ENCODE measurements at regions not wholly inside any gene's neighbourhood (a gene's known extent, or its start where the extent isn't known, plus 50 kb on each side); places are given as distances from the start of the nearest gene placed in this dataset.

- H3K23ac ChIP-seq (ENCODE audit: low read depth, low read length, poor library complexity), result no peak overlapping the region
- H3K27me3 ChIP-seq (ENCODE audit: control insufficient read depth in 3 of 3, insufficient read depth in 3 of 3, low read depth in 1 of 3, low read length in 3 of 3), result no peaks in the 10 kb centered on the region
- no peaks in the 10 kb centered on the region for H3K79me1 ChIP-seq (ENCODE audit: low read depth, low read length)
- H3K4me2 ChIP-seq (ENCODE audit: insufficient read depth, low read length, poor library complexity, severe bottlenecking), result peak overlapping the region; percentile 23
- no peak overlapping the region for H3K4ac ChIP-seq (ENCODE audit: low read length)
- no peak overlapping the region for H2BK5ac ChIP-seq (ENCODE audit: low read length)
- H4K91ac ChIP-seq (ENCODE audit: low read depth, low read length, poor library complexity), result no peak overlapping the region
- peak overlapping the region; percentile 12 for H2AFZ ChIP-seq (ENCODE audit: low read length)
- no peak overlapping the region for H2BK120ac ChIP-seq (ENCODE audit: low read depth, low read length)
- H3K9ac ChIP-seq (ENCODE audit: low read depth, low read length, poor library complexity), result no peak overlapping the region
- no peak overlapping the region for H2AK5ac ChIP-seq (ENCODE audit: low read depth, low read length)
- no peak overlapping the region for H2BK15ac ChIP-seq (ENCODE audit: low read length)
- no peak for DNase-seq (ENCODE audit: low spot score)
- no peak overlapping the region for H4K8ac ChIP-seq (ENCODE audit: low read depth, low read length)
- H3K27ac ChIP-seq (replicated peaks; ENCODE audit: low read length), result peak overlapping the region; percentile 68
- peaks cover 0 to 4% of the 10 kb centered on the region in 2 donors for H3K4me1 ChIP-seq (ENCODE audit: control insufficient read depth in 2 of 2, insufficient read depth in 1 of 2, low read depth in 1 of 2, low read length in 2 of 2)
- no CpG with 5 or more reads among the region's 2 CpGs for WGBS, 2 donors (ENCODE audit: extremely low coverage in 2 of 2, insufficient read length in 2 of 2, insufficient replicate concordance in 1 of 2)
- no peaks in the 10 kb centered on the region for H3K36me3 ChIP-seq (replicated peaks in 1 of 2; ENCODE audit: control insufficient read depth in 2 of 2, insufficient read depth in 2 of 2, low read length in 2 of 2)
- no peaks in the 10 kb centered on the region for H3K9me3 ChIP-seq (replicated peaks in 1 of 2; ENCODE audit: control insufficient read depth in 2 of 2, insufficient read depth in 1 of 2, low read depth in 1 of 2, low read length in 2 of 2)
- no peak overlapping the region for H3K14ac ChIP-seq (ENCODE audit: low read length)
- H3K18ac ChIP-seq (ENCODE audit: low read length), result no peak overlapping the region
- no peak overlapping the region for H3K4me3 ChIP-seq (ENCODE audit: low read length in 2 of 2)
- H2BK12ac ChIP-seq (ENCODE audit: low read length), result no peak overlapping the region
These were observed 138.0 kb upstream of the CPNE8 start for GRCh38 chr12:39043424-39043822.

GRCh38 chr12:39040275-39040674, 134.9 kb upstream of the CPNE8 start:
- Histone ChIP-seq H3K4me2 (ENCODE audit: insufficient read depth, low read length, poor library complexity, severe bottlenecking) (no peak overlapping the region), H4K91ac (ENCODE audit: low read depth, low read length, poor library complexity) (no peak overlapping the region), H4K8ac (ENCODE audit: low read depth, low read length) (no peak overlapping the region), H3K4me3 (ENCODE audit: low read length in 2 of 2) (no peak overlapping the region), H3K9me3 (replicated peaks in 1 of 2; ENCODE audit: control insufficient read depth in 2 of 2, insufficient read depth in 1 of 2, low read depth in 1 of 2, low read length in 2 of 2) (no peaks in the 10 kb centered on the region), H3K27me3 (ENCODE audit: control insufficient read depth in 3 of 3, insufficient read depth in 3 of 3, low read depth in 1 of 3, low read length in 3 of 3) (no peaks in the 10 kb centered on the region), H3K18ac (ENCODE audit: low read length) (no peak overlapping the region), H3K9ac (ENCODE audit: low read depth, low read length, poor library complexity) (no peak overlapping the region), H3K4me1 (ENCODE audit: control insufficient read depth in 2 of 2, insufficient read depth in 1 of 2, low read depth in 1 of 2, low read length in 2 of 2) (peaks cover 0 to 4% of the 10 kb centered on the region in 2 donors), H3K79me1 (ENCODE audit: low read depth, low read length) (no peaks in the 10 kb centered on the region), H3K36me3 (replicated peaks in 1 of 2; ENCODE audit: control insufficient read depth in 2 of 2, insufficient read depth in 2 of 2, low read length in 2 of 2) (no peaks in the 10 kb centered on the region), H2BK12ac (ENCODE audit: low read length) (no peak overlapping the region), H2BK120ac (ENCODE audit: low read depth, low read length) (no peak overlapping the region), H3K14ac (ENCODE audit: low read length) (no peak overlapping the region), H3K4ac (ENCODE audit: low read length) (no peak overlapping the region), H3K23ac (ENCODE audit: low read depth, low read length, poor library complexity) (no peak overlapping the region), H2BK5ac (ENCODE audit: low read length) (no peak overlapping the region), H2AK5ac (ENCODE audit: low read depth, low read length) (no peak overlapping the region), H2AFZ (ENCODE audit: low read length) (no peak overlapping the region), H3K27ac (replicated peaks; ENCODE audit: low read length) (no peak overlapping the region), H2BK15ac (ENCODE audit: low read length) (no peak overlapping the region)
- no peak for DNase-seq (ENCODE audit: low spot score)
- no CpG with 5 or more reads among the region's 2 CpGs for WGBS, 2 donors (ENCODE audit: extremely low coverage in 2 of 2, insufficient read length in 2 of 2, insufficient replicate concordance in 1 of 2)

- H3K4ac ChIP-seq (ENCODE audit: low read length), result no peak overlapping the region
- no CpG with 5 or more reads among the region's 2 CpGs for WGBS, 2 donors (ENCODE audit: extremely low coverage in 2 of 2, insufficient read length in 2 of 2, insufficient replicate concordance in 1 of 2)
These were observed 131.7 kb upstream of the CPNE8 start for GRCh38 chr12:39037115-39037514.

GRCh38 chr12:39036105-39036504, 130.7 kb upstream of the CPNE8 start:
- no peaks in the 10 kb centered on the region for H3K4me1 ChIP-seq (ENCODE audit: control insufficient read depth in 2 of 2, insufficient read depth in 1 of 2, low read depth in 1 of 2, low read length in 2 of 2)
- no peak overlapping the region for H3K4me2 ChIP-seq (ENCODE audit: insufficient read depth, low read length, poor library complexity, severe bottlenecking)
- no peak overlapping the region for H3K14ac ChIP-seq (ENCODE audit: low read length)
- no peak overlapping the region for H4K8ac ChIP-seq (ENCODE audit: low read depth, low read length)
- H2BK12ac ChIP-seq (ENCODE audit: low read length), result no peak overlapping the region
- H2AFZ ChIP-seq (ENCODE audit: low read length), result no peak overlapping the region
- H2AK5ac ChIP-seq (ENCODE audit: low read depth, low read length), result no peak overlapping the region
- no peaks in the 10 kb centered on the region for H3K9me3 ChIP-seq (replicated peaks in 1 of 2; ENCODE audit: control insufficient read depth in 2 of 2, insufficient read depth in 1 of 2, low read depth in 1 of 2, low read length in 2 of 2)
- no peak overlapping the region for H2BK15ac ChIP-seq (ENCODE audit: low read length)
- no peak overlapping the region for H3K18ac ChIP-seq (ENCODE audit: low read length)
- H3K36me3 ChIP-seq (replicated peaks in 1 of 2; ENCODE audit: control insufficient read depth in 2 of 2, insufficient read depth in 2 of 2, low read length in 2 of 2), result no peaks in the 10 kb centered on the region
- no peak overlapping the region for H4K91ac ChIP-seq (ENCODE audit: low read depth, low read length, poor library complexity)
- H3K27me3 ChIP-seq (ENCODE audit: control insufficient read depth in 3 of 3, insufficient read depth in 3 of 3, low read depth in 1 of 3, low read length in 3 of 3), result no peaks in the 10 kb centered on the region
- no peak for DNase-seq (ENCODE audit: low spot score)
- no peak overlapping the region for H2BK5ac ChIP-seq (ENCODE audit: low read length)
- no peak overlapping the region for H2BK120ac ChIP-seq (ENCODE audit: low read depth, low read length)
- no peaks in the 10 kb centered on the region for H3K79me1 ChIP-seq (ENCODE audit: low read depth, low read length)
- H3K23ac ChIP-seq (ENCODE audit: low read depth, low read length, poor library complexity), result no peak overlapping the region
- WGBS, 2 donors (ENCODE audit: extremely low coverage in 2 of 2, insufficient read length in 2 of 2, insufficient replicate concordance in 1 of 2), result no CpG with 5 or more reads among the region's 1 CpG
- no peak overlapping the region for H3K4me3 ChIP-seq (ENCODE audit: low read length in 2 of 2)
- H3K27ac ChIP-seq (replicated peaks; ENCODE audit: low read length), result no peak overlapping the region
- H3K4ac ChIP-seq (ENCODE audit: low read length), result no peak overlapping the region
- H3K9ac ChIP-seq (ENCODE audit: low read depth, low read length, poor library complexity), result no peak overlapping the region

More at GRCh38 chr12:39037115-39037514, 131.7 kb upstream of the CPNE8 start:
- Histone ChIP-seq H3K4me2 (ENCODE audit: insufficient read depth, low read length, poor library complexity, severe bottlenecking) (no peak overlapping the region), H2BK120ac (ENCODE audit: low read depth, low read length) (no peak overlapping the region), H3K4me3 (ENCODE audit: low read length in 2 of 2) (no peak overlapping the region), H3K9me3 (replicated peaks in 1 of 2; ENCODE audit: control insufficient read depth in 2 of 2, insufficient read depth in 1 of 2, low read depth in 1 of 2, low read length in 2 of 2) (no peaks in the 10 kb centered on the region), H2BK15ac (ENCODE audit: low read length) (no peak overlapping the region), H4K8ac (ENCODE audit: low read depth, low read length) (no peak overlapping the region), H3K14ac (ENCODE audit: low read length) (no peak overlapping the region), H3K79me1 (ENCODE audit: low read depth, low read length) (no peaks in the 10 kb centered on the region), H3K36me3 (replicated peaks in 1 of 2; ENCODE audit: control insufficient read depth in 2 of 2, insufficient read depth in 2 of 2, low read length in 2 of 2) (no peaks in the 10 kb centered on the region), H4K91ac (ENCODE audit: low read depth, low read length, poor library complexity) (no peak overlapping the region), H3K27me3 (ENCODE audit: control insufficient read depth in 3 of 3, insufficient read depth in 3 of 3, low read depth in 1 of 3, low read length in 3 of 3) (no peaks in the 10 kb centered on the region), H2AK5ac (ENCODE audit: low read depth, low read length) (no peak overlapping the region), H3K4me1 (ENCODE audit: control insufficient read depth in 2 of 2, insufficient read depth in 1 of 2, low read depth in 1 of 2, low read length in 2 of 2) (no peaks in the 10 kb centered on the region), H2BK12ac (ENCODE audit: low read length) (no peak overlapping the region), H3K18ac (ENCODE audit: low read length) (no peak overlapping the region), H3K27ac (replicated peaks; ENCODE audit: low read length) (no peak overlapping the region), H3K23ac (ENCODE audit: low read depth, low read length, poor library complexity) (no peak overlapping the region), H2BK5ac (ENCODE audit: low read length) (no peak overlapping the region), H3K9ac (ENCODE audit: low read depth, low read length, poor library complexity) (no peak overlapping the region), H2AFZ (ENCODE audit: low read length) (no peak overlapping the region)
- no peak for DNase-seq (ENCODE audit: low spot score)

All from neuronal stem cell (in vitro differentiated cells).